Large intestine (tissue), 3 donors: ENCODE measurements at regions not wholly inside any gene's neighbourhood (a gene's known extent, or its start where the extent isn't known, plus 50 kb on each side); places are given as distances from the start of the nearest gene placed in this dataset.

ENCODE experiments used
- DNase-seq, 2 donors: peaks; one replicate each; pipeline versions ENCODE4 v3.0.0 to v3.0.0-alpha.2; 2013
- H3K27ac ChIP-seq: one replicate; pipeline ENCODE4 v1.5.1; 2013; ENCODE audit warnings: low read length
- H3K27me3 ChIP-seq: 2 replicates; pipeline ENCODE4 v1.6.1; 2013; ENCODE audit warnings: low read length; ENCODE audit not compliant: control insufficient read depth, insufficient read depth
- H3K36me3 ChIP-seq: 2 replicates; pipeline ENCODE4 v1.6.1; 2013; ENCODE audit warnings: low read length; ENCODE audit not compliant: control insufficient read depth, insufficient read depth
- H3K4me1 ChIP-seq: one replicate; pipeline ENCODE4 v1.6.1; 2013; ENCODE audit warnings: low read length; ENCODE audit not compliant: control insufficient read depth, insufficient read depth
- H3K4me3 ChIP-seq: one replicate; pipeline ENCODE4 v1.5.1; 2013; ENCODE audit warnings: low read length
- H3K9me3 ChIP-seq: one replicate; pipeline ENCODE4 v1.6.1; 2013; ENCODE audit warnings: mild to moderate bottlenecking, low read depth, low read length, moderate library complexity; ENCODE audit not compliant: control insufficient read depth
- WGBS: methylation state at CpG from one replicate; pipeline ENCODE4 v1.1.5; 2013; ENCODE audit warnings: low lambda C conversion rate; ENCODE audit not compliant: insufficient coverage; 5-methylcytosine and 5-hydroxymethylcytosine counted together

DNA sequence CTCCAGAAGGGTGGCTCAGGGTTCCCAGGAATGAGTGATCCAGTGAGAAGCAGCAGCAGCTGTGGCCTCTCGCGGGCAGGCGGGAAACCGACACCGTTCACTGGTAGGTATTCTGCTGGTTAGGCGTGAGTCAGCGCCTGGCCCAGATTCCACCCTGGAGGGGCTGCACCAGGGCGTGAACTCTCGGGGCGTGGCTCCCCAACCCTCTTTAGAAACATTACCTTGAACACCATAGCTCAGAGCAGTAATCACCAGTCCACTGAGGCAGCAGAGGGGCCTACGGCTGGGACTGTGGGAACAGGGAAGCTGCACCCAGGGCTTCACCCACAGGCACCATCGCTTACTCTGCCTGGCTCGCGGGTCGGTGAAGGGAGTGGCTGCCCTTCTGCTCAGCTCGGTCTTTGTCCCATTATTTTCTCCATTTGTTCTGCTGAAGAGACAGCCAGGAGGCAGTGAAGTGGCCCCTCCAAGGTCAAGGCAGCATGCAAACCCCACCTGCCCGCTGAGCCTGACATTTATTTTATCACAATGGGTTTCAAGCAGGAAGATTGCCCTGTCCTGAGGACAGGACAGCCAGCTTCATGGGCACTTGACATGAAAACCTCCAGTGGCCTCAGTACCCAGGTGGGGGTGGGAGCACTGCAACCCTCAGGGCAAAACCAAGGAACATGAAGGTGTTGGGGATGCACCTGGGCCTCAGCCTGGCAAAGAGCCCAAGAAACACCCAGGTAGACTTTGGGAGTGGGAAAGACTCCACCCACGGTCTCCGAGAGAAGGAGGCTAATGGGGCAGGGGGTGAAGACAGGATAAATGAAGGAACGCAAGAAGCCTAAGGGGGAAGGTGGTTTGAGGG, 51.0 kb upstream of the CD93 start:
- DNase-seq: no peak
- peaks cover 2% of the 10 kb centered on the region for H3K4me1 ChIP-seq
- no peaks in the 10 kb centered on the region for H3K9me3 ChIP-seq
- no peaks in the 10 kb centered on the region for H3K27me3 ChIP-seq
- H3K36me3 ChIP-seq: no peaks in the 10 kb centered on the region
- 90% methylated on average over 2 of the region's 20 CpGs for WGBS
- H3K4me3 ChIP-seq: no peak overlapping the region
- no peak overlapping the region for H3K27ac ChIP-seq

DNA sequence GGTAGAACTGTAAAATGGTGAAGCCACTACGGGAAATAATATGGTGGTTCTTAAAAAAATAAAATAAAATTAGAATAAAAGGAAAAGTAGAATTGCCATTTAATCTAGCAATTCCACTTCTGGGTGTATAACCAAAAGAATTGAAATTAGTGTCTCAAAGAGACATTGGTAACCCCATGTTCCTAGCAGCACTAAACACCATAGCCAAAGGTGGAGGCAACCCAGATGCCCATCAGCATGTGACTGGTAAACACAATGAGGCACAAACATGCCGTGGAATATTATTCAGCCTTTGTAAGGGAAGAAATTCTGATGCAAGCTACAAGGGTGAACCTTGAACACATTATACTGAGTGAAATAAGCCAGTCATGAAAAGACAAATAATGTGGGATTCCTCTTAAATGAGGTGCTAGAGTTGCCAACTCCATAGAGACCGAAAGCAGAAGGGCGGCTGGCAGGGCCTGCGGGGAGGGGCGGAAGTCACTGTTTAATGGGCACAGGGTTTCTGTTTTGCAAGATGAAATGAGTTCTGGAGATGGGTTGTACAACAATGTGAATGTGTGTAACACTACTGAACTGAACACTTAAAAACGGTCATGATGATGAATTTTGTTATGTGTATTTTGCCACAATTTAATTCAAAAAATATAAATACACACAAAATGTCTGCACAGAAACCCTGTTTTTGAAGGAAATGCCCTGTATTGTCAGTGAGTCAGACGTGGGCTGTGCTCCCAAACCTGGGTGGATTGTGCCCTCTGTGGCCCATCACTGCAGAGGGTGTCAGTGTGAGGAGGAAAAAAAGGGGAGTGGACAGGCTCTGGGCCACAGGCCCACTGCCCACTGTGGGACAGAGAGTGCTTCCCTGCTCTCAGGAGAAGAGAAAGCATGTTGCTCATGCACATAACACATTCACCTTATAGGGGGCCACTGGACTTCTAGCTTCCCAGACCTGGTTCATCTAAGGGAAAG, 49.6 kb upstream of the CD93 start:
- H3K4me1 ChIP-seq: peaks cover 6% of the 10 kb centered on the region
- no peak overlapping the region for H3K27ac ChIP-seq
- WGBS: 96% methylated on average over 4 of the region's 8 CpGs
- no peaks in the 10 kb centered on the region for H3K36me3 ChIP-seq
- H3K27me3 ChIP-seq: no peaks in the 10 kb centered on the region
- no peak overlapping the region for H3K4me3 ChIP-seq
- no peaks in the 10 kb centered on the region for H3K9me3 ChIP-seq
- no peak for DNase-seq
